Stimulated activated CD8-positive, alpha-beta memory T cell treated with anti-CD3 and anti-CD28 coated beads, Interleukin-4, amount 100 ng/mL, for 4 hours (primary cell): ENCODE measurements at regions not wholly inside any gene's neighbourhood (a gene's known extent, or its start where the extent isn't known, plus 50 kb on each side); places are given as distances from the start of the nearest gene placed in this dataset.

Experiments used
- DNase-seq, 2 donors: peaks; one replicate each; pipeline ENCODE4 v3.0.0-alpha.2; 2020; ENCODE audit warnings: low read depth in 2 of 2, low spot score in 1 of 2

DNA sequence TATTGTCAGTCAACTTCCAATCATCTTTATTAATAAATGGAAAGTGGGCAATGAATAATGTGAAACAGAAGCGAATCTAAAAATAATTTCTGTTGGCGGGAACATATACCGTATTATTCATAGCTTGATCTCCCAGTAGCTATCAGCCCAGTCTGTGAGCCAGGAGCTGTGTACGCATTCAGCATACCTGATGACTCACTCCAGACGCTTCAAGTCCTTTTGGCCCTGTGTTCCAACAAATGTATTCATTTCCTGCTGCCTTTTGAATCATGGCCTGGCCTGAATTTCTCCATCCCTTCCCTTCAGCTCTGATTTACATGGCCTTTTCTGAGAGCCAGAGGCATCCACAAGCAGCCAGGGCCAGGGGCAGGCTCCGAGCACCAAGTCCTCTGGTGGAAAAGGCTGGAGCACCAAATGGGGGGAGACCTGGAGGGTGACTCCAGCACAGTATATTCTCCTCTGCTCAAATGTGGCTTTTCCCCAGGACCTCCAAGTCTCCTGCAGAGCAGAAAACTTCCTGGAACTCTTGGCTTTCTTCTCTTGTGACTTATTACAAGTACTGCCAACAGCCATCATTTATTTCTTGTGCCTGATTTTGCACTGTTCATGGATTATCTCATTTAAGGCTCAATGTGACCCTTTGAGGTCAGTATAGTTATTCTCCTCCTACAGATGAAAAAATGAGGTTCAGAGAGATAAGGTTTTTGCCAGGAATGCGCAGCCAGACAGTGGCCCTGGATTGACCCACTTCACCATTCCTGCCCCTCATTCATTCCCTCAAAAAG lies 108.7 kb downstream of the EN1 start:
- DNase-seq: no peak

DNA sequence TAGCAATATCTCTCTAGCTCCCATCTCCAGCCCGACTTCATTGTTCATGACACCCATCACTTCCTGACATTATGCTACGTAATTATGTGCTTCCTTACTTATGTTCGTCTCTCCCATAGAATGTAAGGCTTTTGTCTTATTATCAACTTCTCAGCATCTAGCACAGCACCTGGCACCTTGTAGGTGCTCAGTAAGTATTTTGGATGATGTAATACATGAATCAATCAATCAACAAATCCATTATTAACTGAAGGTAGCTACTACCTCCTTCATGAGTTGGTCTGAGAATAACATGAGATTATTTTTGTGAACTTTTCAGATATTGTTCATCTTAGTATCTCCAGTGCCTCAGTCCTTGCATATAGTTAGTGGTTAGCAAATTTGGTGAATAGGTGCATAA lies 109.3 kb downstream of the EN1 start:
- no peak for DNase-seq

DNA sequence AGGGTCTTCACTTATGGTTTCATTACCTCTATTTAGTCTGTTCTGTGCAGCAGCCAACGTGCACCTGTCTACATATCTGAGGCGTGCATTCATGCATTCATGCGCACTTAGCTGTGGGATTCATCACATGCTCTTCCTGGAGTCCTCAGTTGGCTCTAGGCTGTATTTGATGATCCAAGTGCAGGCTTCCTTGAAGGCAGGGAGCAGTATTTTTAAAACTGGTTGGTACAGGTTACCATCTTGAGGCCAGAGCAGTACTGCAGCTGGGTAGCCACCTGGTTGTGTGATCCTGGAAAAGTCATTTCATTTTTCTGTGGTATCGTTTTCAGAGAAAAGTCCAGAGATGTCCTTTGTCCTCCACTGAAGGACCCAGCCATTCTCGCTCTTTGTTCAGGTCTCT lies 109.8 kb downstream of the EN1 start:
- no peak for DNase-seq

- no peak for DNase-seq
Measured at GRCh38 chr2:118732432-118732831, 115.0 kb downstream of the EN1 start.

DNA sequence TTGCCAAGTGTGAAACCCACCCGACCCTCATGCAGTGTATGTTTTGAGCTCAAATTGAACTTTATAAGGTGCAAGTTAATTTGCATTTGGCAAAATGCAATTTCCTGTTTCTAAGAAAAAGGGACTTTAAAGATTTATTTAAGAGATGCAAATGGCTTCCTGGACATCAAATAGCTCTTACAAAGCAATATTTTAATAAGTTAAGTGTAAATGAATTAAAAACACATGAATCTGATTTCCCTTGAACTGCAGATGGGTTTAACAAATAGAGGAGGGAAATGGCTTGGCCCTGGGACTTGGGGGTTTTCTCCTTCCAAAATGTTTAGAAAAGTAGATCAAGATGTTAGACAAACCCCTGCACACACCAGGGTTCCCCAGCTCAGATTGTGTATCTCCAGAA lies 116.0 kb downstream of the EN1 start:
- DNase-seq: no peak

- no peak for DNase-seq
Measured at GRCh38 chr2:118730405-118730804, 117.0 kb downstream of the EN1 start.

GRCh38 chr2:118729760-118730159 lies 117.7 kb downstream of the EN1 start:
- no peak for DNase-seq

DNA sequence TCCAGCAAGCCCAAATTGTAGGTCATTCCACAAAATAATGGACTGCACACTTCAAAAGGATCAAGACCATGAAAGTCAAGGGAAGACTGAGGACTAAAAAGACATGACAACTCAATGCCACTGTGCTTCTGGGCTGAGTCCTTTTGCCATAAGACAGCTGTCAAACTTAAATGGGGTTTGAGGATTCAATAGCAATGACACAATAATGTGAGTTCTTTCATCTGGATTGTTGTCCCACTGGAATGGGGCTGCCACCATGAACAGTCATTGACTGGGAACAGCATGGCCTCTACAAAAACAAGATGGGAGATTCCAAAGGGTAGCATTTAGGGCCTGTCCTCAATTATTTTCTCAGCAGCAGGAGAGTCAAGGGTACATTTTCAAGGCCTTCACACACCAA lies 118.5 kb downstream of the EN1 start:
- DNase-seq: no peak

DNA sequence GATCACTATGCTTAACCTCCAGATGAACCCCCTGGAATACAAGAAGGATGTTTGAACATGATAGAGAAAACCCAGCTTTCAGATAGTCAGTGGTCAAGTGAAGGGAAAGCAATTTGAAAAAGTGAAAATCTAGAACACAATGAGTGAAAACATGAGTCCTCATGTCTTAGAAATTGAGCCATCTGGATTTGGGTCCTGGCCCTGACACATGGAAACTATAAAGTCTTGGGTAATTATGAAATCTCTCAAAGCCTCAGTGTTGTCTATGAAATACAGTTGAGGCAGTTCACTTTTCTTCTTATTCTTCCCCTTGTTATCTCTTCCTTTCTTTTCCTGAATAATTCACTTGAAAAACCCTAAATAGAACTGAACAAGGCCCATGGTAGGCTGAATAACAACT lies 120.6 kb downstream of the EN1 start:
- no peak for DNase-seq

DNA sequence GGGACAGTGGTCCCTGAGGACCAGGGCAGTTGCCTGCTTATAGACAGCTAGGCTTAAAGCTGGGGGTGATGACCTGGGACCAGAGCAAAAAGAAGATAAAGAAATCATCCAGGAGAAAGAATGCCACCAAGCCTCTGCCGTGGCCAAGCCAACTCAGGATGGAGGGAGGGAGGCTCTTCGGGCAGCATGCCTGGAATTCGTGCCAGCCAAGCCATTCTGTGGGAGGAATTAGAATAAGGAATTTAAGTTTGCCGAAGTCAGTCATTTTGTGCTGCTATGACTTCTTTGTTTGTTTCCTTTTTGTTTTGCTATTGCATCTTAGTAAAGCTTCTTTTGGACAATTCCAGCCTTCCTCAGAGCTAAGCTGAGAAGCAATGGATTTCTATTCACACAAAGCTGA lies 124.1 kb downstream of the EN1 start:
- no peak for DNase-seq

GRCh38 chr2:118722976-118723375 lies 124.5 kb downstream of the EN1 start:
- no peak for DNase-seq

DNA sequence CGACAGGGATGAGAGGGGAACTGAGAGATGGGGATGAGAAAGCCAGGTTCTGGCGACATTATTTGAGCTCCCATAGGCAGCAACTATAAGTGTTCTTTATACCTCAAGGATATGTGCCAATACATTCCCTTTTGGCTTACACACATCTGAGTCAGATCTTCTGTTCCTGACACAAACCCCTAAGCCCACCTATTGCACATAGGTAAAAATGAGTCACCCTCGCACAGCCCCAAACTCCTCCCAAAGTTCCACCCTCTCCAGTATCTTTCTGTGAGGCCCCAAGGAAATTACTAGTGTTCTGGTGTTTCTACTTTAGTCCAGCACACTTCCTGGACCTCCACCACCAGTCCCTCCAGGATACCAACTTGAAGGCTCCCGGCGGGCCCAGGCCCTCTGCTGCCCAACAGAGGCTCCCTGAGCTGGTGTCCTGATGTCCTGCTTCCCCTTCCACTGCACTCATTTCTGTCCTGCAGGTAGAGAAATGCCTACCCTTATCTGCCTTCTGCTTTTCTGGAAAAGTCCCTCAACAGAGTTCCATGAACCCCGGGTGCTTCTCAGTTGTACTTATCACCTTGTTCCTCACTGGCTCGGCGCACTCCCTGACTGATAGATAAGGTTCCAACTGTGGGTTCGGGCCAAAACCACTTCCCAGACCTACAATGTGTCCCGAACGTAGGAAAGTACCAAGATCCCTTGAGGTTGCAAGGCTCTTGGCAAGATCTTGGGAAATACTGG lies 125.5 kb downstream of the EN1 start:
- no peak for DNase-seq

DNA sequence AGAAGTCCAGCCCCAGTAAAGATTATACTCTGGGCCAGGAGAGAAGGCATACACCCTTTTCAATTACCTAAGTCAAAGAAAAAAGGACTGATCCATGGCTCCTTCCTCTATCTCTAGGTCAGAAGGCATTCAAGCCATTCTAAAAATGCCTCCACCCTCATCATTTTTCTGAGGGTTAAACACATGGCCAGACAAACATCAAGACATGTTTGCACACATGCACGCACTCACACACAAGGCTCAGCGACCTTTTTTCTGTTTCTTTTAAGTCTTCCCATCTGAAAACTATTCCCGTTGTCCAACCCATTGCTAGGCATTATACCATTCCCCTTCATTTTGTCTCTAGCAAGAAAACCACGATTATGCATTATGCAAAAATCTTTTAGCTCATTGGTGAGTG lies 126.6 kb downstream of the EN1 start:
- no peak for DNase-seq

- no peak for DNase-seq
Measured at GRCh38 chr2:118718921-118719320, 128.5 kb downstream of the EN1 start.

GRCh38 chr2:118716102-118716501 lies 131.3 kb downstream of the EN1 start:
- DNase-seq: no peak

- no peak for DNase-seq
Measured at GRCh38 chr2:118714118-118714517, 133.3 kb downstream of the EN1 start.

GRCh38 chr2:118711603-118712002 lies 135.8 kb downstream of the EN1 start:
- no peak for DNase-seq

DNA sequence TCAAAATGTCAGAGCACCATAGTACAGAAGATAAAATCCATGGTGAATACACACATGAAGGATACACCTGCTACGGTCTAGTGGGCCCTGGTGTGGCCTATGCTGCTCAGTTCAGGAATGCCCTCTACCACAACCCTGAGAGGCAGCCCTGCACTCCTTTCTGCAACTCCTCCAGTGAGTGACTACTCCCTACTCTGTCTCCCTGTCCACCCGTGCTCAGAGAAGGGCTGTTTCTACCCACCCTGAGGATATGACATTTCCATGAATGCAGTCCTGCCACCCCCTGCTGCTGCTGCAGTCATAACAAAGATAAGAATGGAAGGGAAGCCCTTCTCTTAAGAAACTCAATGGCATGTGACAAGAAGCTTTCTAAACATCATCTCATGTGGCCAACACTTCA lies 137.0 kb downstream of the EN1 start:
- no peak for DNase-seq

GRCh38 chr2:118709786-118710185 lies 137.7 kb downstream of the EN1 start:
- DNase-seq: no peak

DNA sequence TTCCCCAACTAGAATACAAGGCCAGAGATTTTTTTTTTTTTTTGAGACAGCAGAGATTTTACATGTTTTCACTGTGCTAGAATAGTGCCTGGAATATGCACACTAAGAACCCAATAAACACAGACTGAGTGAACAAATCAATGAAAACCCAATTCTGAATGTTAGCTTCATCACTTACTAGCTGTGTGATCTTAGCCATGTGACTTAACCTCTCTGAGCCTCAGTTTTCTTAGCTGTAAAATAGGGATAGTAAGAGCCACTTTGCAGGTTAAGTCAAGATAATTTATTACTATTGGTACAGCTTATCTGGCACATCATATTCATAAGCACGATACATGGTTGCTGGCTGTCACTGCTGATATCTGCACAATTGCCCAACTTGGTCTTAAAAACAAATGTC lies 140.6 kb downstream of the EN1 start:
- DNase-seq: no peak

DNA sequence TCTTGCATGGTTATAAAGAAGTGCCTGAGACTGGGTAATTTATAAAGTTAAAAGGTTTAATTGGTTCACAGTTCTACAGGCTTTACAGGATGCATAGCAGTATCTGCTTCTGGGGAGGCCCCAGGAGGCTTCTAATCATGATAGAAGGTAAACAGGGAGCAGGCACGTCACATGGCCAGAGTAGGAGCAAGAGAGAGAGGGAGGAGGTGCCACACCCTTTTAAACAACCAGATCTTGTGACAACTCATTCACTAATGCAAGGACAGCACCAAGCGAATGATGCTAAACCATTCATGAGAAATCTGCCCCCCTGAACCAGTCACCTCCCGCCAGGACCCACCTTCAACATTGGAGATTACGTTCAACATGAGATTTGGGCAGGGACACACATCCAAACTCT lies 141.1 kb downstream of the EN1 start:
- DNase-seq: no peak

DNA sequence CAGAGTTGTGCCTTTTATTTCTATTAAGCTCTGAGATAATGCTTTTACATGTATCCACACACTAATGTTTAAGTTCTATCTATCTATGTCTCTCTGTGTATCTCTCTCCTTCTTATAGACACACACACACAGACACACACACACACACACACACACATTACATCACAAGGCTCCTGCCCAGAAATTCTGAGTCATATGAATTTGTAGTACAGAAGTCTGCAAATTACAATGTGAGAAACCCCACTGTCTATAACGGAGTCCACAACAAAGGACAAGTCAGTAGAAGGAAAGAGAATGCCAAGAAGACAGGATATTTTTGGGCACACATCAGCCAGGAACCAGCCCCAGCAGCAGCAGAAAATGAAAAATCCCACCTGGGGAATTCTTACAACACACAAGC lies 142.4 kb downstream of the EN1 start:
- no peak for DNase-seq
